ENCODE measurements at regions not wholly inside any gene's neighbourhood (a gene's known extent, or its start where the extent isn't known, plus 50 kb on each side); places are given as distances from the start of the nearest gene placed in this dataset.

DNA sequence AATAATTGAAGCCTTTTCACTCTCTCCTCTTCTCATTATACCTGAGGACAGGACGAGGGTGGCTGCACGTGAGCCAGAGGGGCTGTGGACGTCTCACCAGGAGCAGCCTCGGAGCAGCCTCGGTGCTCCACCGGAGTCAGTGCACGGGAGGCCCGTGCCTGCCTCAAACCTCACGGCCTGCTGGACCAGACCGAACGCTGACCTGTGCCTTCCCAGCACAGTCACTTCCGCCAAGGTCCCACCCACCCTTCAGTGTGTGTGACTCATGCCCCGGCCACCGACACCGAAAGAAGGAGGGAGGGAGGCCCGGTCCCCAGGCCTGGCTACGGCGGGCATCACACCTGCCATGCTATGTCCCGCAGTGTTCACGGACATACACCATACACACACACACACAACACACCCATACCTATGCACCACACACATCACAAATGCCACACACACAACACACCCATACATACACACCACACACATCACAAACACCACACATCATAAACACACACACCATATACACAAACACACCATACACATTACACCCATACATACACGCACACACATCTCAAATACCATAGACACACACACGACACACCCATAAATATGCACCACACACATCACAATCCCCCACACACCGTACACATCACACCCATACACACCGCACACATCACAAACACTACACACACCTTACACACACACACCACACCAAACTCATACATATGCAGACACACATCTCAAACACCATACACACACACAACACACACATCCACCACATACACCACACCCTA is 1506.5 kb downstream of the TBC1D22A start:
- TF ChIP-seq, protein P1, sequence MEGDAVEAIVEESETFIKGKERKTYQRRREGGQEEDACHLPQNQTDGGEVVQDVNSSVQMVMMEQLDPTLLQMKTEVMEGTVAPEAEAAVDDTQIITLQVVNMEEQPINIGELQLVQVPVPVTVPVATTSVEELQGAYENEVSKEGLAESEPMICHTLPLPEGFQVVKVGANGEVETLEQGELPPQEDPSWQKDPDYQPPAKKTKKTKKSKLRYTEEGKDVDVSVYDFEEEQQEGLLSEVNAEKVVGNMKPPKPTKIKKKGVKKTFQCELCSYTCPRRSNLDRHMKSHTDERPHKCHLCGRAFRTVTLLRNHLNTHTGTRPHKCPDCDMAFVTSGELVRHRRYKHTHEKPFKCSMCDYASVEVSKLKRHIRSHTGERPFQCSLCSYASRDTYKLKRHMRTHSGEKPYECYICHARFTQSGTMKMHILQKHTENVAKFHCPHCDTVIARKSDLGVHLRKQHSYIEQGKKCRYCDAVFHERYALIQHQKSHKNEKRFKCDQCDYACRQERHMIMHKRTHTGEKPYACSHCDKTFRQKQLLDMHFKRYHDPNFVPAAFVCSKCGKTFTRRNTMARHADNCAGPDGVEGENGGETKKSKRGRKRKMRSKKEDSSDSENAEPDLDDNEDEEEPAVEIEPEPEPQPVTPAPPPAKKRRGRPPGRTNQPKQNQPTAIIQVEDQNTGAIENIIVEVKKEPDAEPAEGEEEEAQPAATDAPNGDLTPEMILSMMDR (IDR thresholded peaks at IDR 0.05): no peak
- TF ChIP-seq EP300 (IDR thresholded peaks at IDR 0.05) (no peak), POLR2A (IDR thresholded peaks at IDR 0.05) (no peak), POLR2AphosphoS5 (IDR thresholded peaks at IDR 0.05) (no peak)
